ENCODE measurements at regions not wholly inside any gene's neighbourhood (a gene's known extent, or its start where the extent isn't known, plus 50 kb on each side); places are given as distances from the start of the nearest gene placed in this dataset.

DNA sequence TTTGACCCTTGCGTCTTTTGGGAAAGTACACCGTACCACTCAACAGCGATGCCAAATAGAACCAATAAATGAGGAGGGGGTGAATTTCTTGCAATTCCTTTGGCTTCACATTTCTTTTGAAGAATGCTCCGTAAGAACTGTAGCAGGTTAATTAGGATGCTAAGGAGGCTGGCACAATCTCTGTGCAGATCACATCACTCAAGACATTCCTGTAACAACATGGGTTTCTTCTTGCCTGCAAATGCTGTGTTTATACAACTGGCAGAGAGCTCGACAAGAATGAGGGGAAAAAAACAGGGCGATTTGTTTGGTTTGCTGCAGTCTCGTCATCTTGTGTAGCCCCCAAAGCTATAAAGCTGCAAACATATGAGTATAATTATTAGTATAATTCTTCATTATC is 424.8 kb upstream of the DCC start:
- Mint-ChIP-seq H3K27me3 (ENCODE audit: low read depth) (peaks cover 9% of the 10 kb centered on the region), H3K4me1 (no peaks in the 10 kb centered on the region), H3K9me3 (peaks cover 5% of the 10 kb centered on the region), H3K4me3 (no peak overlapping the region), H3K36me3 (ENCODE audit: low read depth) (no peaks in the 10 kb centered on the region), H3K27ac (ENCODE audit: unreplicated experiment) (no peak overlapping the region)
- DNase-seq (ENCODE audit: low read depth, low spot score) = no peak
- TF ChIP-seq, protein P1, sequence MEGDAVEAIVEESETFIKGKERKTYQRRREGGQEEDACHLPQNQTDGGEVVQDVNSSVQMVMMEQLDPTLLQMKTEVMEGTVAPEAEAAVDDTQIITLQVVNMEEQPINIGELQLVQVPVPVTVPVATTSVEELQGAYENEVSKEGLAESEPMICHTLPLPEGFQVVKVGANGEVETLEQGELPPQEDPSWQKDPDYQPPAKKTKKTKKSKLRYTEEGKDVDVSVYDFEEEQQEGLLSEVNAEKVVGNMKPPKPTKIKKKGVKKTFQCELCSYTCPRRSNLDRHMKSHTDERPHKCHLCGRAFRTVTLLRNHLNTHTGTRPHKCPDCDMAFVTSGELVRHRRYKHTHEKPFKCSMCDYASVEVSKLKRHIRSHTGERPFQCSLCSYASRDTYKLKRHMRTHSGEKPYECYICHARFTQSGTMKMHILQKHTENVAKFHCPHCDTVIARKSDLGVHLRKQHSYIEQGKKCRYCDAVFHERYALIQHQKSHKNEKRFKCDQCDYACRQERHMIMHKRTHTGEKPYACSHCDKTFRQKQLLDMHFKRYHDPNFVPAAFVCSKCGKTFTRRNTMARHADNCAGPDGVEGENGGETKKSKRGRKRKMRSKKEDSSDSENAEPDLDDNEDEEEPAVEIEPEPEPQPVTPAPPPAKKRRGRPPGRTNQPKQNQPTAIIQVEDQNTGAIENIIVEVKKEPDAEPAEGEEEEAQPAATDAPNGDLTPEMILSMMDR (conservative IDR thresholded peaks at IDR 0.05) = no peak

DNA sequence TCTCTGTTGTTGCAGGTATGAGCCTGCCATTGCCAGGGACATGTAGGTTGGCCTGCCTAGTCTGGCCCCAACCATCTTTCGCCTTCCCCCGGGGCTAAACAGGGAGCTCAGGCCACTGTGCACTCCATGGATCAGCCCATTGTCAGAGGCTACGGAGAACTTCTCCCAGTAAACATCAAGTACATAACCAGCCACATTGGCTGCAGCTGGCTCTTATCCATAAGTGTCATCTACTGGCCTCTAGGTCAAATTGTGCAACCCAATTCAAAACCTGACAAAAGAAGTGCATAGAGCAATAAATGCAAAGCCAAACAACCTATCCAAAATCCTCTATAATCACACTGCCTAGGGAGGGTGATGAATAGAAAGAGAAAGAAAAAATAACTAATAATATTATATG is 418.1 kb upstream of the DCC start:
- Mint-ChIP-seq H3K4me1 (no peaks in the 10 kb centered on the region), H3K4me3 (no peak overlapping the region), H3K9me3 (peaks cover 5% of the 10 kb centered on the region)

GRCh38 chr18:51933903-51934302 is 406.1 kb upstream of the DCC start:
- TF ChIP-seq, protein P1 (conservative IDR thresholded peaks at IDR 0.05) = no peak
- no peak overlapping the region for H3K27ac Mint-ChIP-seq (ENCODE audit: unreplicated experiment)
- H3K4me3 Mint-ChIP-seq = no peak overlapping the region
- DNase-seq (ENCODE audit: low read depth, low spot score) = no peak
- no peaks in the 10 kb centered on the region for H3K4me1 Mint-ChIP-seq
- no peaks in the 10 kb centered on the region for H3K27me3 Mint-ChIP-seq (ENCODE audit: low read depth)
- H3K9me3 Mint-ChIP-seq = peaks cover 7% of the 10 kb centered on the region
- peaks cover 6% of the 10 kb centered on the region for H3K36me3 Mint-ChIP-seq (ENCODE audit: low read depth)

More for the DNA sequence above, 418.1 kb upstream of the DCC start:
- H3K27ac Mint-ChIP-seq (ENCODE audit: unreplicated experiment) = no peak overlapping the region
- no peaks in the 10 kb centered on the region for H3K36me3 Mint-ChIP-seq (ENCODE audit: low read depth)
- peaks cover 9% of the 10 kb centered on the region for H3K27me3 Mint-ChIP-seq (ENCODE audit: low read depth)
- no peak for DNase-seq (ENCODE audit: low read depth, low spot score)
- TF ChIP-seq, protein P1 (conservative IDR thresholded peaks at IDR 0.05) = no peak

DNA sequence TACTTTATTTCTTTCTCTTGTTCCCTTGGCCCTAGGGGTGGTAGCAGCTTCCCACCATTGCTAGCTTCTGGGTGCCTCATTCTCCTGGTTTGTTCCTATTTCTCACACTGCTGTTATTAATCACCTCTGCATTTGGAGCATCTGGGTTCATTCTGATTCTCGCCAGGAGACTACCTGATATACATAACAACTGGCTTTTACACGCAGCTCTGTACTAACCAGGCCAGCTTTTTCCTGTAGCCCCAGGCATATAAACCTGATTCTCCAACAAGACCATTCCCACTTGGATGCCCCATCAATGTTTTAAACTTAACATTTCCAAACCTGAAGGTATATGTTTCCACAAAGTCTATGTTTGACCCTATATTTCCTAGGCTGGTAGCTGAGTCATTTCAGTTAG is 403.9 kb upstream of the DCC start:
- Mint-ChIP-seq H3K4me1 (no peaks in the 10 kb centered on the region), H3K4me3 (no peak overlapping the region), H3K9me3 (no peaks in the 10 kb centered on the region), H3K36me3 (ENCODE audit: low read depth) (no peaks in the 10 kb centered on the region), H3K27me3 (ENCODE audit: low read depth) (no peaks in the 10 kb centered on the region), H3K27ac (ENCODE audit: unreplicated experiment) (no peak overlapping the region)
- DNase-seq (ENCODE audit: low read depth, low spot score) = no peak
- TF ChIP-seq, protein P1 (conservative IDR thresholded peaks at IDR 0.05) = no peak

- Mint-ChIP-seq H3K9me3 (no peaks in the 10 kb centered on the region), H3K27me3 (ENCODE audit: low read depth) (no peaks in the 10 kb centered on the region), H3K27ac (ENCODE audit: unreplicated experiment) (no peak overlapping the region), H3K4me1 (no peaks in the 10 kb centered on the region), H3K4me3 (no peak overlapping the region), H3K36me3 (ENCODE audit: low read depth) (no peaks in the 10 kb centered on the region)
- TF ChIP-seq, protein P1 (conservative IDR thresholded peaks at IDR 0.05) = no peak
- no peak for DNase-seq (ENCODE audit: low read depth, low spot score)
Observed at GRCh38 chr18:51941999-51942398, 398.0 kb upstream of the DCC start.

- TF ChIP-seq, protein P1 (conservative IDR thresholded peaks at IDR 0.05) = no peak
- H3K4me1 Mint-ChIP-seq = no peaks in the 10 kb centered on the region
- no peak overlapping the region for H3K4me3 Mint-ChIP-seq
- no peak overlapping the region for H3K27ac Mint-ChIP-seq (ENCODE audit: unreplicated experiment)
- H3K9me3 Mint-ChIP-seq = no peaks in the 10 kb centered on the region
- DNase-seq (ENCODE audit: low read depth, low spot score) = no peak
- no peaks in the 10 kb centered on the region for H3K27me3 Mint-ChIP-seq (ENCODE audit: low read depth)
- no peaks in the 10 kb centered on the region for H3K36me3 Mint-ChIP-seq (ENCODE audit: low read depth)
Observed at GRCh38 chr18:51943281-51943680, 396.7 kb upstream of the DCC start.
